ENCODE measurements at regions not wholly inside any gene's neighbourhood (a gene's known extent, or its start where the extent isn't known, plus 50 kb on each side); places are given as distances from the start of the nearest gene placed in this dataset.

DNA sequence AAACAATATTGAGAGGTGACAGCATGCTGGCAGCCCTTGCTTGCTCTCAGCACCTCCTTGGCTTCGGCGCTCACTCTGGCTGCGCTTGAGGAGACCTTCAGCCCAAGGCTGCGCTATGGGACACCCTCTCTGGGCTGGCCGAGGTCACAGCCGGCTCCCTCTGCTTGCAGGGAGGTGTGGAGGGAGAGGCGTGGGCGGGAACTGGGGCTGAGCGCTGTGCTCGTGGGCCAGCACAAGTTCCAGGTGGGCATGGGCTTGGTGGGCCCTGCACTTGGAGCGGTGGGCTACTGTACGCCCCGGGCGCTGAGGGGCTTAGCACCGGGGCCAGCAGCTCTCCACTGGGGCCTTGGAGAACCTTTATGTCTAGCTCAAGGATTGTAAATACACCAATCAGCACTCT is 1613.8 kb upstream of the IGFBP7 start:
- H3K4me3 ChIP-seq: no peak overlapping the region
- H3K27ac ChIP-seq: no peak overlapping the region

DNA sequence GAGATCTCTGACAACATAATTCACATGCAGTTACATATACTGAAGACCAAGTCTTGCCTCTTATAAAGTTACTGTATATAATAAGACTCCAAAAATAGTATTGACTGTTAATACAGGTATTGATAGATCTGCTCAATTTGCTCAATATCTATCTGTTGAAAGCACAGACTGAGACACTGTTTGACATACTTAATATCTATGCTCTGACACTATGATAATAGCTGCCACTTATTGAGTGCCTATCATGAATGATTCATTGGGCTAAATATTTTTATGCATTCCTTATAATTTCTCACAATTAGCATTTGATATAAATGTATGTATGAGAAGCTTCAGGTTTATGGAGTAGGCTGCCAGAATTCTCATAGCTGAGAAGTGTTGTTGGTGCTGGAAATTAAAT is 1600.9 kb upstream of the IGFBP7 start:
- no peak overlapping the region for H3K27ac ChIP-seq
- H3K4me3 ChIP-seq: no peak overlapping the region

DNA sequence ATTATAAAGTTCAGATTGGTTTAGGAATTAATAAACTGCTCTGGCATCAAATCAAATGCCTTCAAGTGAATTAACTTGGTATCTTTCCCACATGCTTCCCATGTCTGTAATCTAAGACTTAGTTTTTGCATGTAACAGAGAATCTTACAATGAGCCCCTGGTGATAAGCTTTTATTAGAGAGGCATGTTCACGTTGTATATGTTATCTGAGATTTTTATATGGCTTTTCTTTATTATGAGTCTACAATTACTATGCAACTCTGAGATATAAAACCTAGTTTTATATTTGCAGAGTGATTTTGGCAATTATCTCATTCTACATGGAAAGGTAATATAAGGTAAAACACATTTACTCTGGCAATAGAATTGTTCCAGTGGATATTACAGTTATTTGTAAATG is 1578.4 kb upstream of the IGFBP7 start:
- H3K27ac ChIP-seq: no peak overlapping the region
- H3K4me3 ChIP-seq: no peak overlapping the region

DNA sequence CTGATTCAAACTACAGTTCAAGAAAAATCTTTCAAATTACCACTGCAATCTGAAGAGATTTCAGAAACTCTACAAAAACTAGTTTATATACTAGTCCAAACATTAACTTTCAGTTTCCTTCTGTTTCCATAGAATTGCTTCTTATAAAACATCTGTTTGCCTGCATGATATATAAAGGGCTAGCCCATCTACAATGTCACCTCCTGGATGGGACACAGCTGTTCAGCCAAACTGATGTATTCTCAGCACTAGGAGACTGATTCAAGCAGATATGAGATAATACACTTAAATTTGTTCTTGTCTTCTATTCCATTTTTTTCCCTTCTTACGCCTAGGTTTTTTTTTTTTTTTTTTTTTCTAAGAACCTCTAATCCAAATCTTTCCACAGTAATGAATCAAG is 1569.7 kb upstream of the IGFBP7 start:
- Histone ChIP-seq H3K27ac (no peak overlapping the region), H3K4me3 (no peak overlapping the region)

DNA sequence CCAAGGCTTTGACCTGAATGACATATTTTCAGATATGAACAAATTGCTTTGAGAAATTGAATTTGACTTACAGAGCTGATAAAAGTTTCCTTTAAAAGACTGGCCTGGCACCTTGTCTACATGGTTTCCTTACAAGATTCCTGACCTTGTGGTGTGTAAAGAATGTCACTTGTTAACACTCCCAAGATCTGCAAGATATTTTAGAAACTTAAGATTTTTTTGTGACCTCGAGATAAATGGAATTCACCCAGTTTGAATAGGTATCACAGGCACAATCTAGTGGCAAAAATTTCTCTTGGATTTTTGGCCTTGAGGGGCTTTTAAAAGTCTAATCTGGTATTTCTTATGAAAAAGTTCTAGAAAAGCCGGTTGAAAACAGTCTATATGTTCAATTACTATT is 1568.9 kb upstream of the IGFBP7 start:
- no peak overlapping the region for H3K27ac ChIP-seq

DNA sequence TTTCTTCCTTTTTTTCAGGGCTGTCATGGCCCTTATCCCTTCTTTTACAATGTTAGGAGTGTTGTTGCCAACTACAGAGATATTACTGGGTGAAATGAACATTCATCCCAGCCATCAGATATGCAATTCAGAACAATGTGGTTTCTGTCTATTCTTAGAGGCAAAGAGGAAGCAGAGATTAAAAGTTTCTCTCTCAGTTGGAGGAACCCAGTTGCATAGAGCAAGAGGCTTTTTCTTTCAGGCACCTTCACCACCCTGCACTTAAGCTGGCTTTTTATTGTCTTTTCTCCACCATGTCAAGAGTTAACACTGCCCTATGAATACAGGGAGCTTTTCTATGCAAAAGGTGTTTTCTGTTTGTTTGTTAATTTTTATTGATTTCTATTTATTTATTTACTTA is 1559.6 kb upstream of the IGFBP7 start:
- H3K4me3 ChIP-seq: no peak overlapping the region
- no peak overlapping the region for H3K27ac ChIP-seq

More for the DNA sequence above, 1568.9 kb upstream of the IGFBP7 start:
- no peak overlapping the region for H3K4me3 ChIP-seq

DNA sequence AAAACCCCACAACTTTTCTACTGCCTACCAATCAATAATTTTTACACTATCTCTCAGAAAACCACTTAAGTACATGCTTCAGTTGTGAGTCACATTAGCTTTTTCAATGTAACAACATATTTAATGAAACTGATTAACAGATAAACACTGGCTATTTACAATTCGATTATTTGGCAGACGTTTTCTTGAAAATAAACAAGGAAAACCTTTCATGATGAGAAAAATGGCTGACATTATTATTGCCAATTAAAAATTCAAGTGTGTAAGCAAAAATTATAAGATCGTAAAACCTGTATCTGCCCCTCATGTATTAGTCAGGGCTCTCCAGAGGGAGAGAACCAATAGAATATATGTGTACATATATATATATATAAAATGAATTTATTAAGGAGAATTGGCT is 1555.5 kb upstream of the IGFBP7 start:
- Histone ChIP-seq H3K4me3 (no peak overlapping the region), H3K27ac (no peak overlapping the region)

DNA sequence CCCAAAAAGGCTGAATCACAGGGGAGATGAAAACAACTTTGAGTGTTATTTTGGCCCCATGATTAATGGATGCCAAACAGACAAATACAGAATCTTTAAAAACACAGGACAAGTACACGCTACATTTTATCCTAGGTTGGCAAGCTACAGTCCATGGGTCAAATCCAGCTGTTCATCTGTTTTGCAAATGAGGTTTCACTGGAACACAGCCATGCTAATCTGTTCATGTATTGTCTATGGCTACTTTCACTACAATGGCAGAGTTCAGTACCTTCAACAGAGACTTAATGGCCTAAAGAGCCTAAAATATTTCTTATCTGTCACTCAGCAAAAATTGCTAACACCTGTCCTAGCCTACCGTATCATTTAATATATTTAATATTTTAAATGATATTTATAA is 1548.5 kb upstream of the IGFBP7 start:
- Histone ChIP-seq H3K4me3 (no peak overlapping the region), H3K27ac (no peak overlapping the region)

DNA sequence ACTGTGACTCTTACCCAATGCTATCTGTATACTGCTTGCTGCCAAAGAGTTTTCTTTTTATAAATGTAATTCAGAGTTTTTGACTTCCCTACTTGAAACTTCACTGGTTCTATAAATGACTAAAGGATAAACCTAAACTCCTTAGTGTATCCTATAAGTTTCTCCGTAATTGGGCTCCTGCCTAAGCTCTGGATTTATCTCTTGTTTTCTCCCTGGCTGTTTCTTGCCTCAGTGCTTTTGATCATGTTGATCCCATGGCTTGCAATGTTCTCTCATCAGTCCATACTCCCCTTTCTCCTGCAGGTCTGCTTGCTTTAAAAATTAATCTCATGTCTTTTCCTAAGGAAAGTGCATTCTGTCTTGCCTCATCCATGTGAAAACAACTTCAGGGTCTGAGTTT is 1543.1 kb upstream of the IGFBP7 start:
- no peak overlapping the region for H3K4me3 ChIP-seq

DNA sequence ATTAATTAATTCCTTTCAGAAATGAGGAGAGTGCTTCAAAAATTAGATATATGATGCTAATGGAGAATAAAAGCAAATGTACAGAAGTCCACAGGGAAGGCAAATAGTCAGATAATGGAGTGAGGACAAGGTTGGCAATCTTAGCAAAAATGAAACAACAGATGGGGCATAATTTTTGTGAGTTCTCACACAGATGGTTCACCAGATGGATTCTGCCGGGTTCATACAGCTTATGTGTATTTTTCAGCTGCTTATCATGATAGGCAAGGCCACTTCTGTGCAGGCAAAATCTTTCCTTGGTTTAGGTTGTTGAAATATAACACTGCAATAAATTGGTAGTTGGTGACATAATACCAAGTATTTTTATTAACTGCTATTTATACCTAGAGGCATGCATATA is 1539.0 kb upstream of the IGFBP7 start:
- Histone ChIP-seq H3K4me3 (no peak overlapping the region), H3K27ac (no peak overlapping the region)

More for the DNA sequence above, 1543.1 kb upstream of the IGFBP7 start:
- H3K27ac ChIP-seq: no peak overlapping the region

DNA sequence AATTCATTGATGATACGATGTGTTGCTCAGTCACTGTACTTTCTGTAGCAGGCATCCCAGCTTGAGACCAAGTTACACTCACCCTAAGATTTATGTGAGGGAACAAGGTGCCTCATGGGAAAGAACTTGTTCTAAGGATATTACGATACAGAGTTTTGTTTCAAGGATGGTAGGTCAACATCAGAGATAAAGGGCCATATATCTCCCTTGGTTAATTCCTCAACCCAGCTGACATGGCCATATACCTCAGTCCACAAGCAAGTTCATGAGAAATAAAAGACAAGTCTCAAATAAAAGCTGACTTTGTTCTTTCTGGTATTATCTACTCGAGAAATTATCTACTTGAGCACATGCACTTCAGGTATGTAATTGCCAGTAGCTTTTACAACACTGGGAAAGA is 1535.9 kb upstream of the IGFBP7 start:
- Histone ChIP-seq H3K27ac (no peak overlapping the region), H3K4me3 (no peak overlapping the region)

DNA sequence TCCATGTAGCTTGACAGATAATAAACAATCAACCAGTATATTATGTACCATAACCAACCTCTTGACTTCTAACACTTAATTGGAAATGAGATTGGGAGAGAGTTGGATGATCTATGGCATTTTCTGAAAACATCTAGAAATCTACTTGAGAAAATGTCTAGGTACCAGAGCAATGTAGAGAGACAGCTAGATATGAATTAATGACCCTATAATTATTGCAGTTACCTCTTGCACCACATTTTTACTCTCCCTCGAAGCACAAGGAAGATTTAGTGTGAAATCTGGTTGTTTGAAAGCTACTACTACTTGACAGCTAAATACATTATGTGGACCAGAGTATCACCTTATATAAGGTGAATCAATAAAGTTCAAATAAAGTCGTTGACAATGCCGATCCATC is 1534.4 kb upstream of the IGFBP7 start:
- no peak overlapping the region for H3K27ac ChIP-seq
- H3K4me3 ChIP-seq: no peak overlapping the region

DNA sequence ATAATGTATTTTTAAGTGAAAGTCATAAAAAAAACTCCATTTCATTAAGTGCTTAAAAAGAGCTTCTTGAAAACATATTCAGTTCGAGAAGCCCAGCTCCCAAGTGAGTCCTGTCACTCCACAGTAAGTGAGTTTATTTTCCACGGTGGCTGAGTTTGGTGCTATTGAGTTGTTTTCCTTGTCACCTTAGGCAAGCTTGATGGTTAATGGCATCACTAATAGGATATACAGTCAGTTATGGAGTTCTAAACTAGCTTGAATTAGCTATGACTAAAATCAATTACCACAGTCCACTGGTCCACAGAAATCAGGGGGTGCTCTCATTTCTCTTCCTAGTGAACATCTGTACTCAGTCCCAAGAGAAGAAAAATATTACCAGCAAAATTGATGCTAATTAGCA is 1526.2 kb upstream of the IGFBP7 start:
- no peak overlapping the region for H3K27ac ChIP-seq
- no peak overlapping the region for H3K4me3 ChIP-seq

DNA sequence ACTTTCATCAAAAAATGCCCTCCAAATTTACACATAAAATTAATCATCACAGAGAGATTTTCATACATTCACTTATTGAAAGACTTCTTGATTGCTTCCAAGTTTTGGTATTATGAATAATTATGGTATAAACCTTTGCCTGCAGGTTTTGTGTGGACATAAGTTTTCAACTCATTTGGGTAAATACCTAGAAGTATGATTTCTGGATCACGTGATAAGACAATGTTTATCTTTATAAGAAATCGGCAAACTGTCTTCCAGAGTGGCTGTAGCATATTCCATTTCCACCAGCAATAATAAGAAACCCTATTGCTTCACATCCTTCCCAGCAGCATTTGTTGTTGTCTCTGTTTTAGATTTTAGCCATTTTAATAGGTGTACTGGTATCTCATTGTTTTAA is 1507.0 kb upstream of the IGFBP7 start:
- H3K27ac ChIP-seq: no peak overlapping the region
- H3K4me3 ChIP-seq: no peak overlapping the region

DNA sequence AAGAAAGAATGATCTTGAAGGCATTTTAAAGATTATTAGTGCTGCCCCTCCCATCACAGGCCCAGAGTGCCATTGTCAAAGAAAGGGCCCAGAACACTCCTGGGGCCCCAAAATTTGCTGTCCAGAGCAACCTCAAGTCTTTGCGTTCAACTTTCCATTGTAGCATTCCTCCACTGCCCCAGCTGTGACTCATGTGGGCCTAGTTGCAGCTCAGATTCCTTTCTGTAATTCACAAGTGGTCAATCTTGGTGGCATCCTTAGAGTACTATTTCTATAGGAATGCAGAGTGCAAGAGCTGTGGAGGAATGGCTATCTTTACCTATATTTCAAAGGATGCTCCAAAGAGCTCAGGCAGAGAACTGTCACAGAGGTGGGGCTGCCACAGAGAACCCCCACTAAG is 1500.8 kb upstream of the IGFBP7 start:
- Histone ChIP-seq H3K27ac (no peak overlapping the region), H3K4me3 (no peak overlapping the region)

DNA sequence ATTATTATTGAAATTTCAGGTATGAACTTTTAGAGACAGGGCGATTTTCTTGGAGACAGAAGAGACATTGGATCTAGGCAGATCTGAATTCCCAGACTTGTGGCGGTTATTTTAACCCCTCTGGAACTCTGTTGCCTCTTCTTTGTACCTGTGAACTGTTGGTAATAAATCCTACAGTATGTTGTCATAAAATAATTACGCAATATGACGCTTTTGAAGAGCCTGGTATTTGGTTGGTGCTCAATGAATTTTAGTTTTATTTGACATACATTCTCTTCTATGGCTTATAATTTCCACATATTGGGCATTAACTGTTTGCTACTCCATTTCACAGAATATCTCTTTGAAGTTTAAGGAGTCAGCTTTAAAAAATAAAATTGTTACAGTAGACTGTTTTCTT is 1496.1 kb upstream of the IGFBP7 start:
- no peak overlapping the region for H3K4me3 ChIP-seq
- H3K27ac ChIP-seq: no peak overlapping the region

DNA sequence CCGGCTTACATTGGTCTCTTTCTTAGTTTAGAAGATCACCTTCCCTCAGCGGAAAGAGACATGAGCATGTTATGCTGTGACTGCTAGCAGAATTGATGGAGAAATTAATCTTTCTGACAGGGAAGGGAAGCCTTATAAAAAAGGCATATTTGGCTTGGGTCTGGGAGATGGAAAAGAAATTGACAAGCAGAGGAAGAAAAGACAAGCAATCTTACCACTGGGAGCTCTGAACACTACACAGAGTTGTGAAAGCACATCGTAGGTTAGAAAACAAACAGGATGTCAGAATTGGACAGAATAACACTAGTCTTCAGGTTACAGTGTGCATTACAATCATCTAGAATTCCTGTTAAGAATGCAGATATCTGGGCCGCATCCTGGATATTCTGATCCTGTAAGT is 1493.8 kb upstream of the IGFBP7 start:
- H3K27ac ChIP-seq: no peak overlapping the region
- H3K4me3 ChIP-seq: no peak overlapping the region

DNA sequence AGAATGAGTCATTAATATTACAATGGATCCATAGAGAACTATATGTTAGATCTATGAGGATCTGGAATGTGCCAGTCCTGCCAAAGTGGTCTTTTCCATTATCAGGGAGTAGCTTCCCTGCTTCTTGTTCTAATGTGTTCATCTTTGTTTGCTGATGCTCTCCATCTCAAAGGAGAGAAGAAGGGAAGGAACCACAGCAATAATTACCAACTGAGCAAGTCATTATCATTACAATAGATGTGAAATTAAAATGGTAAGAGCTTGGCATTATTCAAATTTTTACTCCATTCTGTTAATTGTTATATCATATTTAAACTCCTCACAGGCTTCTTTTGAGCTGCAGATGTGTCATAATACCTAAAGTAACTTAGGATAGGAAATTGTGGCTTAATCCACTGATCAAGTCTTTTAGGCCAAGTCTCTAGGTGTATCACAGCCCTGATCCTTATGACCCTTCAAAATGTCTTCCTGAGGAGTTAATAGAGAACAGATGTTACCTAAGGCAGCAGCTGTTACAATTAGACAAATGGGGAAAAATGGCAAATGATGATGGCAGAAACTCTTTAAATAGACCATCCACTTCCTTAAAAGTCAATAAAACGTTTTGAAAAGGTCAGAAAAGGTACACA is 1492.7 kb upstream of the IGFBP7 start:
- Histone ChIP-seq H3K27ac (no peak overlapping the region), H3K4me3 (no peak overlapping the region)

DNA sequence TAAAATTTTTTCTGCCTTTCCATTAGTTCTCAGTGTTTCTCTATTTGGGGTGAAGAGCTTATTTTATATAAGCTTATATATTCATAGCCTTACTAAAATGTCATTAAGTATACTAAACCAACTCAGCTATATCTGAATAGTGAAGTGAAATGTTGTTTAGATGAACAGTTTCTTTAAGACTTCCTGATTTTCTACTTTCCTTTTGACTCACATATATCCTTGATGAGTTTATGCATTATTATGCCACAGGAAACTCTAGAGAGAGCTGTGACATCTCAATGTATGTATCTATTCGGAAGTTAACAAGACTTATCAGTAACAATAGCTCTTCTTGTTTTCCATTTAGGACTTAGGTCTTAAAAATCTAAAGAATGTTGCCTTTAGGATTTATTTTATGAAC is 1491.8 kb upstream of the IGFBP7 start:
- Histone ChIP-seq H3K4me3 (no peak overlapping the region), H3K27ac (no peak overlapping the region)

DNA sequence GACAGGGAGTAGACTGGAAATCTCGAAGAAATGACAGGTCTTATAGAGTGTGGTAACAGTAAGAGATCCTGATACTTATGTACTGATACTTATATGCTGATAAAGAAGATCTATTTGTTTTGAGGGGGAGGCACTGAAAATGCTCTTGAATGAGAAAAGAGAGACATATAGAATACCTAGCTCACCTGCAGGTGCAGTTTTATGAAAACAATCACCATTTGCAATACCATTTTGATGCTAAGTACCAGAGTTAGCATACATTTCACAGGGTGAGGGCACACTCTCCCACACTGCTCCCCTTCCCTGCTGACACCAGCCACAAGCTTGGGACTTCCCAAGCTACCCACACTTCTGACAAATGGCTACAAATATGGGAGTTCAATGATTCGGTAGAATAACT is 1490.1 kb upstream of the IGFBP7 start:
- no peak overlapping the region for H3K4me3 ChIP-seq
- H3K27ac ChIP-seq: no peak overlapping the region

DNA sequence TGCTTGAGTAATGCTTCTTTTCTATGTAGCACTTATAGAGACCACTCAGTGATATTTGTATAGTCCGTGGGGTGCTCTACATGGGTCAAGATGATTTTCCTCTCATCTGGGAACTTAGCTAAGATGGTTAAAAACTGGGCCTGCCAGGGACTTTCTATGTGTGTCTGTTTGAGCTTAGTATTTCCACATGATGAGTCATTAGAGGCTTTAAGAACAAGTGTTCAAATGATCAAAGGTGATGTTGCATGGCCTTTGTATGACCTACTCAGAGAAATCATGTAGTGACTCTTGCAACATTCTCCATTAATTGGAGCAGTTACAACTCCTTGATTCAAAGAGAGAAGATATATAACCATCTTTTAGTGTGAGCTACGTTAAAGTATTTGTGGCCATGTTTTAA is 1480.5 kb upstream of the IGFBP7 start:
- H3K27ac ChIP-seq: no peak overlapping the region
- no peak overlapping the region for H3K4me3 ChIP-seq

DNA sequence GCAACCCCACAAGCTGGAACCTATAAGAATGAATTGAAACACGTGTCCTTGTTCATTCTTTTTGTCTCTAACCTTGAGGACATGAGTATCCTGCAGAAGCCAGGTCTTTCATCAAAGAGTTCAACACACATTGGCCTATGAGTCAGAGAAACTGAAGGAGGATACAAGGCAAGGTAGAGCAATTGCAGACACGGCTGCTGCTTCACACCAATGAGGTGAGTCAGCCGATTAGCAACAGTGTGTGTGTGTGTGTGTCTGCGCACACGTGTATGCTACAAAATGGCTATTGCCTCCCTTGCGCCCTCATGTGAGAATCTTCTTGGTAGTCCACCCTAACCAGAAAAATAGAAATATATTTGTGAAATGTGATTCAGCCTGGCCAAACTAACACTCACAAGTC is 1477.7 kb upstream of the IGFBP7 start:
- no peak overlapping the region for H3K4me3 ChIP-seq
- no peak overlapping the region for H3K27ac ChIP-seq

DNA sequence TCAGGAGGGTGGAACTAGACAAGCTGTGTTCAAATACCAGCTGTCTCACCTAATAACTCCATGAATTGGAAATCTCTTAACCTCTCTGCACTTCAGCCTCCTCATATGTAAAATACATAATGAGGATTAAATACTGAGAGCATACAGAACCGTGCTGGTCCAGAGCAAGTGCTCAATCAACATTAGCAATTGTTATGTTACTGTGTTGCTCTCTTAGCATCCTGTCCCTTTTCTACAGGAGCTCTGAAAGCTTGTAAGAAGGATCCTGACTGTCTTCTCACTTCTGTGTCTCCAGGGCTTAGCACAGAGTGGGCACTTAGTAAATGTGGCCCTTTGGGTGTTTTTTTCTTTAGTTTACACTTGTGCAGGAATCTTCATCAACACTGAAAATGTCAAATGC is 1456.1 kb upstream of the IGFBP7 start:
- Histone ChIP-seq H3K4me3 (no peak overlapping the region), H3K27ac (no peak overlapping the region)
